HEK293 (cell line): ENCODE measurements at regions not wholly inside any gene's neighbourhood (a gene's known extent, or its start where the extent isn't known, plus 50 kb on each side); places are given as distances from the start of the nearest gene placed in this dataset.

ENCODE experiments used
- CTCF ChIA-PET: fragments of 350-600 bp; formaldehyde crosslinking; extraction: SDS; loops from one replicate; lab custom pipeline; 2021; ENCODE audit warnings: antibody characterized with exemption; lab: Yijun Ruan, JAX
- POLR2A ChIA-PET: fragments of 300-600 bp; formaldehyde crosslinking; extraction: SDS; loops from one replicate; lab custom pipeline; 2020; ENCODE audit warnings: antibody characterized with exemption, inconsistent platforms; lab: Yijun Ruan, JAX
- H3K27ac ChIP-seq: fragments of 200-500 bp; sonication (Bioruptor generic); 2 replicates; pipeline ENCODE4 v1.5.1; 2014; ENCODE audit warnings: low read depth, low read length, control low read depth, inconsistent platforms; ENCODE audit errors: extremely low read depth
- H3K36me3 ChIP-seq, 2 experiments: fragments of 200-500 bp in 1 of 2; sonication (Bioruptor generic) in 1 of 2; 1 replicate in 1 of 2; 2 replicates in 1 of 2; pipeline ENCODE4 v1.5.1; 2014 to 2017; ENCODE audit warnings: inconsistent platforms in 2 of 2, low read length in 2 of 2; ENCODE audit not compliant: control insufficient read depth in 2 of 2, insufficient read depth in 1 of 2
- H3K4me1 ChIP-seq: fragments of 200-500 bp; sonication (Bioruptor generic); 2 replicates; pipeline ENCODE4 v1.5.1; 2014; ENCODE audit warnings: mild to moderate bottlenecking, low read length, inconsistent platforms; ENCODE audit not compliant: control insufficient read depth, insufficient read depth
- H3K4me3 ChIP-seq: 2 replicates; pipeline ENCODE4 v1.5.1; 2011; ENCODE audit warnings: low read depth, mild to moderate bottlenecking, control low read depth, low read length, moderate library complexity
- H3K9me3 ChIP-seq: fragments of 200-500 bp; sonication (Bioruptor generic); 2 replicates; pipeline ENCODE4 v1.5.1; 2014; ENCODE audit warnings: low read depth, low read length, inconsistent platforms; ENCODE audit not compliant: control insufficient read depth, insufficient read depth
- IKZF3 ChIP-seq: fragments of 450-650 bp; IDR thresholded peaks from 2 replicates; pipeline ENCODE4 v1.5.0; 2018; ENCODE audit warnings: missing biosample characterization, mild to moderate bottlenecking, missing genetic modification characterization, moderate library complexity
- KLF1 ChIP-seq: fragments of 450-650 bp; formaldehyde crosslinking; IDR thresholded peaks from 2 replicates; pipeline ENCODE4 v1.5.1; 2016; ENCODE audit warnings: missing biosample characterization, missing genetic modification characterization
- MYNN ChIP-seq: fragments of 450-650 bp; formaldehyde crosslinking; IDR thresholded peaks from 2 replicates; pipeline ENCODE4 v1.5.1; 2016; ENCODE audit warnings: missing biosample characterization, missing genetic modification characterization, borderline replicate concordance
- PRDM1 ChIP-seq: fragments of 450-650 bp; formaldehyde crosslinking; IDR thresholded peaks from 2 replicates; pipeline ENCODE4; 2016; ENCODE audit warnings: missing biosample characterization, missing genetic modification characterization
- TSHZ1 ChIP-seq: fragments of 450-650 bp; formaldehyde crosslinking; IDR thresholded peaks from 2 replicates; pipeline ENCODE4 v1.5.1; 2016; ENCODE audit warnings: missing biosample characterization, missing genetic modification characterization, borderline replicate concordance
- YY1 ChIP-seq: fragments of 450-650 bp; formaldehyde crosslinking; IDR thresholded peaks from 2 replicates; pipeline ENCODE4 v1.5.1; 2018; ENCODE audit warnings: missing biosample characterization, missing genetic modification characterization
- ZBTB17 ChIP-seq: fragments of 450-650 bp; formaldehyde crosslinking; IDR thresholded peaks from 2 replicates; pipeline ENCODE4 v1.5.1; 2016; ENCODE audit warnings: missing biosample characterization, missing genetic modification characterization
- ZNF112 ChIP-seq: fragments of 450-650 bp; formaldehyde crosslinking; IDR thresholded peaks from 2 replicates; pipeline ENCODE4 v1.5.0; 2017; ENCODE audit warnings: missing biosample characterization, missing genetic modification characterization
- ZNF175 ChIP-seq: fragments of 450-650 bp; formaldehyde crosslinking; IDR thresholded peaks from 2 replicates; pipeline ENCODE4 v1.5.1; 2016; ENCODE audit warnings: missing biosample characterization, missing genetic modification characterization
- ZNF19 ChIP-seq: fragments of 450-650 bp; formaldehyde crosslinking; IDR thresholded peaks from 2 replicates; pipeline ENCODE4; 2016; ENCODE audit warnings: missing biosample characterization, missing genetic modification characterization, low read depth
- ZNF239 ChIP-seq: fragments of 450-650 bp; formaldehyde crosslinking; IDR thresholded peaks from 2 replicates; pipeline ENCODE4 v1.5.1; 2016; ENCODE audit warnings: missing biosample characterization, missing genetic modification characterization
- ZNF248 ChIP-seq: fragments of 450-650 bp; formaldehyde crosslinking; IDR thresholded peaks from 2 replicates; pipeline ENCODE4 v1.5.1; 2017; ENCODE audit warnings: missing biosample characterization, missing genetic modification characterization
- ZNF324 ChIP-seq: fragments of 450-650 bp; formaldehyde crosslinking; IDR thresholded peaks from 2 replicates; pipeline ENCODE4 v1.5.1; 2016; ENCODE audit warnings: missing biosample characterization, missing genetic modification characterization
- ZNF394 ChIP-seq: fragments of 450-650 bp; formaldehyde crosslinking; IDR thresholded peaks from 2 replicates; pipeline ENCODE4 v1.5.1; 2016; ENCODE audit warnings: missing biosample characterization, missing genetic modification characterization, mild to moderate bottlenecking, moderate library complexity, borderline replicate concordance
- ZNF433 ChIP-seq: fragments of 450-650 bp; formaldehyde crosslinking; IDR thresholded peaks from 2 replicates; pipeline ENCODE4 v1.5.1; 2016; ENCODE audit warnings: missing biosample characterization, missing genetic modification characterization, low read depth
- ZNF544 ChIP-seq: fragments of 450-650 bp; formaldehyde crosslinking; IDR thresholded peaks from 2 replicates; pipeline ENCODE4 v1.5.0; 2017; ENCODE audit warnings: missing biosample characterization, missing genetic modification characterization
- ZNF558 ChIP-seq: fragments of 450-650 bp; formaldehyde crosslinking; IDR thresholded peaks from 2 replicates; pipeline ENCODE4 v1.5.1; 2016; ENCODE audit warnings: missing biosample characterization, missing genetic modification characterization
- ZNF660 ChIP-seq: fragments of 450-650 bp; IDR thresholded peaks from 2 replicates; pipeline ENCODE4 v1.5.1; 2018; ENCODE audit warnings: missing biosample characterization, mild to moderate bottlenecking, missing genetic modification characterization
- ZNF664 ChIP-seq: fragments of 450-650 bp; formaldehyde crosslinking; IDR thresholded peaks from 2 replicates; pipeline ENCODE4 v1.5.1; 2016; ENCODE audit warnings: missing biosample characterization, missing genetic modification characterization
- ZNF677 ChIP-seq: fragments of 450-650 bp; IDR thresholded peaks from 2 replicates; pipeline ENCODE4 v1.5.0; 2018; ENCODE audit warnings: missing biosample characterization, mild to moderate bottlenecking, missing genetic modification characterization, moderate library complexity
- ZSCAN16 ChIP-seq: fragments of 450-650 bp; formaldehyde crosslinking; IDR thresholded peaks from 2 replicates; pipeline ENCODE4 v1.5.1; 2016; ENCODE audit warnings: missing biosample characterization, missing genetic modification characterization
- ZSCAN30 ChIP-seq: fragments of 450-650 bp; IDR thresholded peaks from 2 replicates; pipeline ENCODE4 v1.5.1; 2018; ENCODE audit warnings: missing biosample characterization, mild to moderate bottlenecking, missing genetic modification characterization, moderate library complexity
- TF ChIP-seq, protein P1 (sequence below): fragments of 450-650 bp; formaldehyde crosslinking; IDR thresholded peaks from 2 replicates; pipeline ENCODE4 v1.5.1; 2016; ENCODE audit warnings: missing biosample characterization, missing genetic modification characterization

GRCh38 chr2:9087121-9087681 lies 83.7 kb upstream of the MBOAT2 start:
- POLR2A ChIA-PET, result no interaction called here

GRCh38 chr2:9086465-9086864 lies 83.0 kb upstream of the MBOAT2 start:
- Histone ChIP-seq H3K27ac (no peak overlapping the region), H3K36me3 (no peaks in the 10 kb centered on the region), H3K9me3 (no peaks in the 10 kb centered on the region; the same call in 1 of the 2 replicates), H3K4me3 (no peak overlapping the region), H3K4me1 (no peaks in the 10 kb centered on the region)
- CTCF ChIA-PET, result interaction anchor here (0.6 kb wide), 1 partner anchor 50 kb away, joined by 4 read pairs; no protein-coding TSS in a partner anchor
- POLR2A ChIA-PET, result no interaction called here
- no peak for TF ChIP-seq ZBTB17 (tag by site-specific recombination)
- TF ChIP-seq ZNF239, result no peak
- TF ChIP-seq PRDM1 (tag by site-specific recombination), result no peak
- TF ChIP-seq IKZF3, result no peak
- no peak for TF ChIP-seq TSHZ1 (tag by site-specific recombination)
- no peak for TF ChIP-seq MYNN (tag by site-specific recombination)
- no peak for TF ChIP-seq ZNF394 (tag by site-specific recombination)
- TF ChIP-seq YY1 (tag by site-specific recombination), result no peak

More at GRCh38 chr2:9087121-9087681, 83.7 kb upstream of the MBOAT2 start:
- Histone ChIP-seq H3K9me3 (no peaks in the 10 kb centered on the region; the same call in 1 of the 2 replicates), H3K27ac (no peak overlapping the region), H3K36me3 (no peaks in the 10 kb centered on the region), H3K4me3 (no peak overlapping the region), H3K4me1 (no peaks in the 10 kb centered on the region)
- CTCF ChIA-PET, result interaction anchor here (0.6 kb wide), 1 partner anchor 50 kb away, joined by 4 read pairs; no protein-coding TSS in a partner anchor
- no peak for TF ChIP-seq ZNF19 (tag by site-specific recombination)
- no peak for TF ChIP-seq ZNF544 (tag by site-specific recombination)
- TF ChIP-seq ZNF664 (tag by site-specific recombination), result no peak

- no peak for TF ChIP-seq ZNF677 (tag by site-specific recombination)
- POLR2A ChIA-PET, result interaction anchor here (0.5 kb wide), 1 partner anchor 60 kb away, joined by 5 read pairs; no protein-coding TSS in a partner anchor
- Histone ChIP-seq H3K4me1 (no peaks in the 10 kb centered on the region), H3K4me3 (no peak overlapping the region), H3K9me3 (no peaks in the 10 kb centered on the region; the same call in 1 of the 2 replicates), H3K36me3 (no peaks in the 10 kb centered on the region), H3K27ac (no peak overlapping the region)
- CTCF ChIA-PET, result interaction anchor here (0.6 to 0.7 kb wide), 2 partner anchors 23 to 212 kb away, joined by 3 read pairs; no protein-coding TSS in a partner anchor
Measured at GRCh38 chr2:9085353-9085752, 81.9 kb upstream of the MBOAT2 start.

DNA sequence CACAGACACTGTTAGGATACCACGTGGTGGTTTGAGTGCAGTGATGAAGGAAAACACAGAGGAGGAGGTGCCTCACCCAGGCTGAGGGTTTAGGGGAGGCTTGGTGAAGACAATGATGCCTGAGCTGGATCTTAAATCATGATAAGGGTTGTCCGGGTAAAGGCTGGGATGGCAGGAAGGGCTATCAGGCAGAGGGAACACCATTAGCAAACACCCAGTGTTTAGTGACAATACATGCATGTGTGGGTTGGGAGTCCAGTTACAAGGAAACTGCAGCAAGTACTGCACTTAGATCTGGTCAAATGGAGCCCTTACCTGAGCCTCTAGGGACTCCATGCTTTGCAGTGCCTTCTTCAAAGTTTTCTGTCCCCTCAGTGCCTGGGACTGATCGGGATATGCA lies 79.8 kb upstream of the MBOAT2 start:
- H3K4me1 ChIP-seq, result no peaks in the 10 kb centered on the region
- no peaks in the 10 kb centered on the region for H3K9me3 ChIP-seq
- ChIA-PET CTCF (no interaction called here), POLR2A (no interaction called here)
- no peak overlapping the region for H3K27ac ChIP-seq
- H3K36me3 ChIP-seq, result no peaks in the 10 kb centered on the region
- H3K4me3 ChIP-seq, result no peak overlapping the region
- no peak for TF ChIP-seq KLF1 (tag by site-specific recombination)
- no peak for TF ChIP-seq ZSCAN30 (tag by site-specific recombination)
- no peak for TF ChIP-seq ZNF248
- no peak for TF ChIP-seq ZNF175 (tag by site-specific recombination)
- TF ChIP-seq ZNF324 (tag by site-specific recombination), result no peak
- TF ChIP-seq, protein P1, sequence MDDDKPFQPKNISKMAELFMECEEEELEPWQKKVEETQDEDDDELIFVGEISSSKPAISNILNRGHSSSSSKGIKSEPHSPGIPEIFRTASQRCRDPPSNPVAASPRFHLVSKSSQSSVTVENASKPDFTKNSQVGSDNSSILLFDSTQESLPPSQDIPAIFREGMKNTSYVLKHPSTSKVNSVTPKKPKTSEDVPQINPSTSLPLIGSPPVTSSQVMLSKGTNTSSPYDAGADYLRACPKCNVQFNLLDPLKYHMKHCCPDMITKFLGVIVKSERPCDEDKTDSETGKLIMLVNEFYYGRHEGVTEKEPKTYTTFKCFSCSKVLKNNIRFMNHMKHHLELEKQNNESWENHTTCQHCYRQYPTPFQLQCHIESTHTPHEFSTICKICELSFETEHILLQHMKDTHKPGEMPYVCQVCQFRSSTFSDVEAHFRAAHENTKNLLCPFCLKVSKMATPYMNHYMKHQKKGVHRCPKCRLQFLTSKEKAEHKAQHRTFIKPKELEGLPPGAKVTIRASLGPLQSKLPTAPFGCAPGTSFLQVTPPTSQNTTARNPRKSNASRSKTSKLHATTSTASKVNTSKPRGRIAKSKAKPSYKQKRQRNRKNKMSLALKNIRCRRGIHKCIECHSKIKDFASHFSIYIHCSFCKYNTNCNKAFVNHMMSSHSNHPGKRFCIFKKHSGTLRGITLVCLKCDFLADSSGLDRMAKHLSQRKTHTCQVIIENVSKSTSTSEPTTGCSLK, result no peak
- no peak for TF ChIP-seq ZNF433 (tag by site-specific recombination)
- no peak for TF ChIP-seq ZNF112
- TF ChIP-seq ZSCAN16 (tag by site-specific recombination), result no peak
- no peak for TF ChIP-seq ZNF558 (tag by site-specific recombination)
- no peak for TF ChIP-seq ZNF660 (tag by site-specific recombination)
